GM18511 (cell line): ENCODE measurements at regions not wholly inside any gene's neighbourhood (a gene's known extent, or its start where the extent isn't known, plus 50 kb on each side); places are given as distances from the start of the nearest gene placed in this dataset.

Experiments
- ATAC-seq: cut with Tn5 transposase; IDR thresholded peaks from one replicate; pipeline ENCODE4 v1.9.1; 2021; ENCODE audit warnings: mild to moderate bottlenecking, moderate library complexity; ENCODE audit not compliant: unreplicated experiment

DNA sequence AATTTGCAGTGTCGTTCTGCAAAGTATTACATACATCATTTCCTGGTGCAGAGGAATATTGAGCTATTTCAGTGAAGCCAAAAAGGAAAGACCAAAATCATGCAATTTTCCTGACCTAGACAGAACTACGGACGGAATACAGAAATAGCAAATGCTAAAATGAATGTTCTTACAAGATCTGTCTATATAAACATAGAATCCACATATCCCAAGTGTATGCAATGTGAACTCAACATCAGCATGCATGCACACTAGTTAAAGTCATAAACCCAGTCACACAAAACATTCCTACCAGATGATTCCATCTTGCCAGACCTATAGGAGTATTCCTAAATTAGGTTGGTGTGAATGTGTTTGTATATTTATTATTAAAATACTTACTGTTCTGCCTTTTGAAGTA is 383.7 kb upstream of the ZNF507 start:
- no peak for ATAC-seq

- ATAC-seq, result no peak
Observed at GRCh38 chr19:31962561-31962996, 382.8 kb upstream of the ZNF507 start.

DNA sequence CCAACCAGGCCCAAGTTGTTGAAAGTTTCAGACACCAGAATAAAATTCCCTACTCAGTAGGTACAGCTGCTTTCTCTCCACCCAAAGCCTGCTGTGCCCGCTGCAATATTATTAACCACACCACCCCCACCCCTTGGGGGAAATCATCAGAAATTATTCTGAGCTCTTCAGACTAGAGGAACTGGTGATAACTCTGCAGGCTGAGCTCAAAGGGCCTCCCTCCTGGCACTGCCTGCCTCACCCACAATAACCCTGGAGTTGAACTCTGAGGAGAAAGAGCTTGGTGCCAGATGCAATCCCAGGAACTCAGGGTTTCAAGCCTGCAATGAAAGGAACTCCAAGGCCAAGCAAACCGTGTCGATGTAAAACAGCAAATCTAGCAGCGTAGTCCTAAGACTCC is 381.7 kb upstream of the ZNF507 start:
- ATAC-seq, result no peak

- no peak for ATAC-seq
Observed at GRCh38 chr19:31969016-31969415, 376.4 kb upstream of the ZNF507 start.

DNA sequence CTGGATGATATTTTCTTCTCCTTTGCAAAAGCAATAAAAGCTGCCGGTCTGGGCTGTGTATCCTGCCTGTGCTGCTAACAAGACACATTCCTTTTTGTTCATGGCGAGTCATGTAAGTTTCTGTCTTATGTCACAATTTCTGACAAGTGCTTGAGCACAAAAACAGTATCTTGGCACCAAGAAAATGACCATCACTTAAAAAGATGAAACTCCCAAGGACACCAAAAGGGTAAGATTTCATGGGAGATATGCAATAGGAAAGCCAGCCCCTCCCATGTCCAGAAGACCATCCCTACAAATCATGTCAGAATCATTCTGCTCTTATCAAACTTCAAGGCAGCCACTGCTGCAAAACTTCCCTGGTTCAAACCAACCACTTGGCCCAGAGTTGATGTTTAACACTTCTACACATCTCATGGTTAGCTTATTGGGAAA is 375.4 kb upstream of the ZNF507 start:
- ATAC-seq, result no peak

DNA sequence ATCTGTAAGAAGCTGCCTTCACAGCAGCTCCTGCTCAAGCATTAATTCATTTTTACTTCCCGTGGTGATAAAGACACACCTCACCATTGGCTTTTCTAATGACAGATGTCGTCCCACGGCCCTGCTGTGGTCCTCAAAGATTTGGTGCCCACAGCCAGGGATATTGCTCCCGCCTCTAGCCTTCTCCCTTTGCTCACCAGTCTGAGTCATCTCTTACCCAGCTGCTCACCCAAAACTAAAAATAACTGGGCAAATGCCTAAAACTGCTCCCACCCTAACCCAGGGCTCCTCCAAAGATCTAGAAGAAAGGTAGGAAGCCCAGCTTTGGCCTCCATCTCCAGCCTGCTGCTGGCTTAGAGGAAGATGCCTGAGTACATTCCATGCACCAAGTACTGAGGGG is 371.1 kb upstream of the ZNF507 start:
- ATAC-seq, result no peak

GRCh38 chr19:31974941-31975340 is 370.5 kb upstream of the ZNF507 start:
- no peak for ATAC-seq

DNA sequence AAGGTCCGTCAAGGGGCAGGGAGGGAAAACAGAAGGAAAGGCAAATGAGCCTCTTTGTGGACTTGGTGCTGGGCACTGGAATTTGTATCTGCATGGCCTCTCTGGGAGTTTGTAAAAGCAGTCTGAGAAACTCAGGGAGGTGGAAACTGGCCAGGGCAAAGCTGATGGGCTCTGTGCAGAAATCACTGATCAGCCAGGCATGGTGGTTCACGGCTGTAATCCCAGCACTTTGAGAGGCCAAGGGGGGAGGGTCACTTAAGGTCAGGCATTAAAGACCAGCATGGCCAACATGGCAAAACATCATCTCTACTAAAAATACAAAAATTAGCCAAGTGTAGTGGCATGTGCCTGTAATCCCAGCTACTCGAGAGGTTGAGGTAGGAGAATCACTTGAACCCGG is 369.9 kb upstream of the ZNF507 start:
- ATAC-seq, result no peak

- no peak for ATAC-seq
Observed at GRCh38 chr19:31976775-31977536, 368.5 kb upstream of the ZNF507 start.

- ATAC-seq, result no peak
Observed at GRCh38 chr19:31979362-31979761, 366.0 kb upstream of the ZNF507 start.

DNA sequence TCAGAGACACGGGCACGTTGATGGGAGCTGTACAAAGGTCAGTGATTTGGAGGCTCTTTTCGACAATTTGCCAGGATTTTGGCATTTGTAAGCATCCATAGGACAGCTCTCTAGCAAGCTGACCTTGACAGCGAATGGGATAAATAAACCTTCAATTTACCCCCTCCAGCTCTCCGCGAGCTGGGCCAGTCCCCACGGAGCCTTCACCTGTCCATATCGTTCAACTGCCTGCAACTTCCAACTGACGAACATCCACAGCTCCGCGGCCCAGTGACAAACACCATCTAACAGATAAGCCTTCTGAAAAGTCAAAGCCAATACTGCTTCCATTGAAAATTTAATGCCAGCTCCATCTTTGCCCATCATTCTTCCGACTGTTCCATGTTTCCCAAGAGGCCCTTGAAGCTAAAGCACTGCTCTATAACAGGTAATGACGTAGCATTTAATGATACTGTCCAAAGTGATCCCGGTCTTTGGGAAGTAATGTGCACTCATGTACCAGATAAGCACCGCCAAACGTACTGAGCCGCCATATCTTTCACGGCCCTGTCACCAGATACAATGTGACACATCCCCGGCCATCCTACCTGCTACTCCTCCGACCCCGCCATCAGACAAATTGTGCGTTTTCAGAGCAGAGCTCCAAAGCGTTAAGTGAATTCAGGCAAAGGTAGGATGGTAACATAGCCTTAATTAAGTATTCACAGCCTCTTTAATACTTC is 365.3 kb upstream of the ZNF507 start:
- ATAC-seq, result no peak

DNA sequence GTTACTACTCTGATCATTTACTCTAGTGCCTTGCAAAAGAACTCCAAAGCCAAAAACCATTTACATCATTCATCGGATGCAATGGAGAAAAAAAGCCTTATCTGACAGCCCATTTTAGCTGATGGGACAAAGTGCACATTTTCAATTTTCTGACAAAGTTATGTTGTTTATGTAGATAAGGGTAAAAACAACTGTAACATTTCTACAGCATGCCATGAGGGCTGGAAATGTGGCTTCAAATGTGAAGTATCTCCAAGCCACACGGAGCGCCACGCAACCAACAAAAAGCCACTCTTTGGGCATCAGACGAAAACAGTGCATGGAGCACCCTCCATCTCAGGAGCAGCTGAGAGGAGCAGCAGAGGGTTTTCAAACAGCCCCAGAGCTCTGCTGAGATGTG is 364.6 kb upstream of the ZNF507 start:
- ATAC-seq, result no peak

DNA sequence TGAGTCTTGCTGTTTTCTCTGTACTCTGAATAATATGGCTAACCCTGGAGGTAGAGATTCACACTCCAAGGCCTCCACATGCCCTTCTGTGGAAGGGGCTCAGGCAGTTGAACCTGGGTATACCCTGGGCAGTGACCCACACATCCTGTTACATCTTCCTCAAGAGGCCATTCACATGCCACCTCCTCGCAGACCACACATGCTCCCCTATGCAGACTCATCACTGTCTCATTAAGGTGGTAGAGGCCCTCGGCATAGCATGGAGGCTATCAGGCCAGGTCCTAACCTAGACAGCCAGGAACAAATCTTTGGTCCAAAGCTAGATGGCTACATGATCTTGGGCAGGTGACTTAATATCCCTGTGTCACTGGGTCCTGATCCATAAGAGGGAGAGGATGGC is 363.9 kb upstream of the ZNF507 start:
- ATAC-seq, result no peak

GRCh38 chr19:31983647-31984046 is 361.8 kb upstream of the ZNF507 start:
- no peak for ATAC-seq

- ATAC-seq, result no peak
Observed at GRCh38 chr19:31985001-31985605, 360.3 kb upstream of the ZNF507 start.

DNA sequence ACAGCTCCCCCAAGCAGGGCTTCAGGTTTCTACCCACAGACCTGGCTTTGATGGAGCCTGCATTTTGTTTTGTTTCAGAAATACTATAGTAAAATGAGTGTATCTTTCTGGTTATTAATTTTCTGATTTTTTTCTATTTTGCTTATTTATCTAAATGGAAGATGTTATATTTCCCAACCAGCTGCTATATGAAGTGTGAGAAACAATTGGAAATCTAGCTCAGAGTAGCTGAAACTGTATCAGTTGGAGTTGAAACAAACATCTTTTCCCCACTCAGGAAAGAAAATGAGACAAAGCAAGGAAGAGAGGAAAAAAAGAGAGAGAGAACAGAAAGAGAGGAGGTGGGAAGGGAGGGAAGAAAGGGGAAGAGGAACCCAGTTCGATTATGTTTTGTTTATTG is 358.5 kb upstream of the ZNF507 start:
- ATAC-seq, result no peak

- ATAC-seq, result no peak
Observed at GRCh38 chr19:31988256-31988655, 357.2 kb upstream of the ZNF507 start.

- ATAC-seq, result no peak
Observed at GRCh38 chr19:31991984-31992655, 353.3 kb upstream of the ZNF507 start.

DNA sequence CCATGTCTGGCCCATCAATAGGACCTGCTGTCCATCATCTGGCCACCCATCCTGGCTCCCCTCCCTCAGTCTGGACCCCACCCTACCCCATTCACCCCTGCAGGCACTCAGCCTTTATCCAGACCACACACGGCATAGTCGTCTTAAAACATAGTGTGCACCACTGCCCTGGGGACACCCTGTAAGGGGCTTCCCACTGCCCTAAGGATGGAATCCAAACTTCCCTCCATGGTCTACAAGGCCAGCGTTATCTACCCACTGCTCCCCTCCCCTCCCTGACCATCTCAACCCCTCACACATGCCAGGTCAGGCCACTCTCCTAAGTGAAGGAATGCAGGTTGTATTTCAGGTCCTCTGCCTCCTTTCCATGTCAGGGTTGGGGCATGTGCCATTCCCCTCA is 352.7 kb upstream of the ZNF507 start:
- no peak for ATAC-seq

DNA sequence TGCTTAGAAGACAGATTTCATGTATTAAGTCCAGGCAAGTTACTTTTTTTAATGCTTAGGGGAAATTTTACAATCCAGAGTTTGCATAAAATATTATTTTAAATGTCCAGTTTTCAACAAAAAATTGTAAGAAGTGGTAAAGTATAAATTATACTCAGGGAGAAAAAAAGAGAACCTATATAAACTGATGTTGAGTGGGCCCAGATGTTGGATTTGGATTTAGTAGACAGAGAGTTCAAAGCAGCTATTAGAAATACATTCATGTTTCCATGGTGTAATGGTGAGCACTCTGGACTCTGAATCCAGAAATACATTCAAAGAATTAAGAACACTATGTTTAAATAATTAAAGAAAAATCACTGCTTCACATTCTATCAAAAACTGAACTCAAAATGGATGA is 349.9 kb upstream of the ZNF507 start:
- no peak for ATAC-seq

GRCh38 chr19:32010071-32010470 is 335.3 kb upstream of the ZNF507 start:
- ATAC-seq, result no peak
